H1 (cell line): ENCODE measurements at regions not wholly inside any gene's neighbourhood (a gene's known extent, or its start where the extent isn't known, plus 50 kb on each side); places are given as distances from the start of the nearest gene placed in this dataset.

Experiments used
- CTCF ChIA-PET: fragments of 300-600 bp; sonication (Branson Sonifier 250); formaldehyde crosslinking; loops from one replicate; lab custom pipeline; 2021; ENCODE audit not compliant: partially characterized antibody; lab: Charles Lee
- POLR2A ChIA-PET: fragments of 300-600 bp; sonication (Branson Sonifier 250); formaldehyde crosslinking; loops from one replicate; lab custom pipeline; 2021; ENCODE audit warnings: inconsistent platforms; ENCODE audit not compliant: partially characterized antibody; lab: Charles Lee
- DNase-seq, 2 experiments: peaks; one replicate each; pipeline versions ENCODE4 v3.0.0 to v3.0.0-alpha.2; 2010 to 2022; ENCODE audit warnings: low spot score in 2 of 2, low read depth in 1 of 2, mixed read lengths in 1 of 2
- FAIRE-seq: peaks from 2 replicates; lab custom pipeline; 2011; peaks lifted over from hg19 to GRCh38; lab: Jason Lieb, UNC
- H2AFZ ChIP-seq: 2 replicates; pipeline ENCODE4 v1.8.1; 2012; ENCODE audit warnings: low read length, inconsistent platforms
- H2AK5ac ChIP-seq: 2 replicates; pipeline ENCODE4 v1.6.1; 2013; ENCODE audit warnings: low read depth, low read length
- H2BK120ac ChIP-seq: replicated peaks from 2 replicates; pipeline ENCODE3; 2013; ENCODE audit warnings: low read depth, low read length, inconsistent platforms
- H2BK12ac ChIP-seq: 2 replicates; pipeline ENCODE4 v1.6.1; 2013; ENCODE audit warnings: low read depth, low read length
- H2BK15ac ChIP-seq: 2 replicates; pipeline ENCODE4 v1.6.1; 2013; ENCODE audit warnings: low read length
- H2BK20ac ChIP-seq: 2 replicates; pipeline ENCODE4 v1.6.1; 2013; ENCODE audit warnings: low read length
- H2BK5ac ChIP-seq: 2 replicates; pipeline ENCODE4 v1.6.1; 2013; ENCODE audit warnings: low read depth, low read length
- H3K14ac ChIP-seq: 2 replicates; pipeline ENCODE4 v1.6.1; 2013; ENCODE audit warnings: inconsistent platforms; ENCODE audit not compliant: insufficient read length
- H3K18ac ChIP-seq: 2 replicates; pipeline ENCODE4 v1.6.1; 2013; ENCODE audit warnings: low read length; ENCODE audit errors: extremely low read depth
- H3K23ac ChIP-seq: 2 replicates; pipeline ENCODE4 v1.6.1; 2013; ENCODE audit warnings: inconsistent platforms; ENCODE audit not compliant: insufficient read length
- H3K23me2 ChIP-seq: 2 replicates; pipeline ENCODE4 v1.6.1; 2013; ENCODE audit warnings: low read depth, low read length
- H3K27ac ChIP-seq: 2 replicates; pipeline ENCODE4 v1.6.1; 2011; ENCODE audit warnings: low read depth, low read length, inconsistent platforms
- H3K27me3 ChIP-seq, 4 experiments: replicated peaks in 1 of 4; 1 replicate in 1 of 4; 2 replicates in 3 of 4; pipeline versions ENCODE4 v1.6.1 to v1.8.1; 2011 to 2013; ENCODE audit warnings: low read length in 3 of 4, mild to moderate bottlenecking in 3 of 4, inconsistent platforms in 2 of 4, mixed read lengths in 2 of 4, moderate library complexity in 1 of 4; ENCODE audit not compliant: control insufficient read depth in 3 of 4, insufficient read depth in 3 of 4; ENCODE audit errors: extremely low read depth in 1 of 4
- H3K36me3 ChIP-seq, 4 experiments: 2 replicates each; pipeline versions ENCODE4 v1.6.1 to v1.8.1; 2011 to 2013; ENCODE audit warnings: mild to moderate bottlenecking in 4 of 4, low read length in 3 of 4, moderate library complexity in 2 of 4, control low read depth in 1 of 4, inconsistent platforms in 1 of 4; ENCODE audit not compliant: insufficient read depth in 4 of 4, control insufficient read depth in 2 of 4
- H3K4ac ChIP-seq: replicated peaks from 2 replicates; pipeline ENCODE3; 2013; ENCODE audit warnings: low read length, low read depth, mixed read lengths, inconsistent platforms; ENCODE audit not compliant: insufficient read length
- H3K4me1 ChIP-seq, 4 experiments: replicated peaks in 1 of 4; 1 replicate in 1 of 4; 2 replicates in 3 of 4; pipeline versions ENCODE4 v1.6.1 to v1.8.1; 2011 to 2013; ENCODE audit warnings: low read length in 3 of 4, inconsistent platforms in 2 of 4, mixed read lengths in 1 of 4; ENCODE audit not compliant: insufficient read depth in 4 of 4, control insufficient read depth in 3 of 4
- H3K4me2 ChIP-seq, 2 experiments: 2 replicates each; pipeline versions ENCODE4 v1.6.1 to v1.8.1; 2011 to 2013; ENCODE audit warnings: low read depth in 2 of 2, low read length in 2 of 2, control low read depth in 1 of 2, inconsistent platforms in 1 of 2, mild to moderate bottlenecking in 1 of 2; ENCODE audit not compliant: insufficient read depth in 1 of 2
- H3K4me3 ChIP-seq, 4 experiments: fragments of 200-600, 300-600 bp in 1 of 4; sonication (generic), shearing (Covaris generic), sonication (Bioruptor Twin) in 1 of 4; 2 replicates each; pipeline versions ENCODE4 v1.5.1 to v1.8.1; 2011 to 2016; ENCODE audit warnings: low read length in 4 of 4, low read depth in 3 of 4, control low read depth in 2 of 4, inconsistent platforms in 2 of 4, mild to moderate bottlenecking in 2 of 4, mixed read lengths in 1 of 4, moderate library complexity in 1 of 4; ENCODE audit not compliant: insufficient read depth in 2 of 4; ENCODE audit errors: extremely low read depth in 1 of 4
- H3K56ac ChIP-seq: replicated peaks from 2 replicates; pipeline ENCODE3; 2013; ENCODE audit warnings: low read depth, mild to moderate bottlenecking, mixed read lengths, low read length, inconsistent platforms; ENCODE audit not compliant: insufficient read length
- H3K79me1 ChIP-seq: 2 replicates; pipeline ENCODE4 v1.6.1; 2013; ENCODE audit warnings: low read depth, low read length, control low read depth
- H3K79me2 ChIP-seq, 2 experiments: 2 replicates each; pipeline versions ENCODE4 v1.6.1 to v1.8.1; 2012 to 2013; ENCODE audit warnings: low read length in 2 of 2, mild to moderate bottlenecking in 2 of 2, inconsistent platforms in 1 of 2; ENCODE audit not compliant: insufficient read depth in 2 of 2, control insufficient read depth in 1 of 2
- H3K9ac ChIP-seq, 4 experiments: replicated peaks in 1 of 4; 1 replicate in 1 of 4; 2 replicates in 3 of 4; pipeline versions ENCODE4 v1.6.1 to v1.8.1; 2011 to 2013; ENCODE audit warnings: low read depth in 3 of 4, low read length in 3 of 4, control low read depth in 2 of 4, mild to moderate bottlenecking in 2 of 4, moderate library complexity in 2 of 4, inconsistent platforms in 1 of 4; ENCODE audit errors: extremely low read depth in 1 of 4
- H3K9me3 ChIP-seq, 2 experiments: 2 replicates each; pipeline versions ENCODE4 v1.6.1 to v1.8.1; 2012 to 2013; ENCODE audit warnings: mild to moderate bottlenecking in 2 of 2, moderate library complexity in 2 of 2, control low read depth in 1 of 2, inconsistent platforms in 1 of 2, low read depth in 1 of 2, low read length in 1 of 2, mixed read lengths in 1 of 2; ENCODE audit not compliant: insufficient read depth in 2 of 2
- H4K20me1 ChIP-seq, 2 experiments: replicated peaks in 1 of 2; 2 replicates each; pipeline versions ENCODE3 to v1.8.1; 2011 to 2013; ENCODE audit warnings: inconsistent platforms in 2 of 2, low read length in 2 of 2, mild to moderate bottlenecking in 1 of 2; ENCODE audit not compliant: insufficient read depth in 2 of 2, control insufficient read depth in 1 of 2
- H4K5ac ChIP-seq: 2 replicates; pipeline ENCODE4 v1.6.1; 2013; ENCODE audit warnings: low read length, low read depth, mixed read lengths, inconsistent platforms; ENCODE audit not compliant: insufficient read length
- H4K8ac ChIP-seq: 2 replicates; pipeline ENCODE4 v1.8.0; 2013; ENCODE audit warnings: mild to moderate bottlenecking, moderate library complexity, low read length, inconsistent platforms; ENCODE audit not compliant: insufficient read depth; ENCODE audit errors: extremely low read depth
- H4K91ac ChIP-seq: replicated peaks from 2 replicates; pipeline ENCODE3; 2013; ENCODE audit warnings: low read length, mixed read lengths, inconsistent platforms; ENCODE audit not compliant: insufficient read length
- BRCA1 ChIP-seq: IDR thresholded peaks from 2 replicates; pipeline ENCODE4 v1.6.1; 2012; ENCODE audit warnings: low read depth, low read length, improper control_type of control experiment
- EP300 ChIP-seq, 2 experiments: IDR thresholded peaks; 1 replicate in 1 of 2; 2 replicates in 1 of 2; pipeline ENCODE4 v1.6.1; 2011 to 2012; ENCODE audit warnings: low read depth in 2 of 2, low read length in 2 of 2, mild to moderate bottlenecking in 2 of 2, borderline replicate concordance in 1 of 2, inconsistent platforms in 1 of 2, moderate library complexity in 1 of 2
- KDM1A ChIP-seq: fragments of 200-600, 300-600 bp; sonication (generic); IDR thresholded peaks from 2 replicates; pipeline ENCODE4 v1.7.1; 2016; ENCODE audit warnings: mild to moderate bottlenecking, low read length, borderline replicate concordance
- MAFK ChIP-seq: IDR thresholded peaks from 2 replicates; pipeline ENCODE4 v1.6.1; 2012; ENCODE audit warnings: low read depth, mild to moderate bottlenecking, improper control_type of control experiment, low read length
- PHF8 ChIP-seq: fragments of 200-600 bp; sonication (generic); conservative IDR thresholded peaks from 2 replicates; pipeline ENCODE4 v1.7.1; 2012; ENCODE audit warnings: low read depth, mild to moderate bottlenecking, inconsistent platforms, low read length, moderate library complexity
- RNF2 ChIP-seq: fragments of 200-900, 300-1000 bp; sonication (generic); IDR thresholded peaks from 2 replicates; pipeline ENCODE4 v1.7.1; 2016; ENCODE audit warnings: borderline replicate concordance, low read depth, mild to moderate bottlenecking, antibody characterized with exemption, low read length; ENCODE audit not compliant: poor library complexity, severe bottlenecking; ENCODE audit errors: missing control alignments
- WGBS, 2 experiments: shearing (Covaris generic) in 1 of 2; methylation state at CpG; one replicate each; pipeline versions ENCODE4 v1.1.6 to v1.1.7; 2013 to 2015; ENCODE audit warnings: low lambda C conversion rate in 2 of 2, mixed read lengths in 2 of 2, inconsistent platforms in 1 of 2, low coverage in 1 of 2, missing lambda C conversion rate in 1 of 2; ENCODE audit not compliant: insufficient replicate concordance in 2 of 2, insufficient coverage in 1 of 2, insufficient read length in 1 of 2; ENCODE audit errors: extremely low coverage in 1 of 2, missing lambda C conversion rate in 1 of 2; 5-methylcytosine and 5-hydroxymethylcytosine counted together

DNA sequence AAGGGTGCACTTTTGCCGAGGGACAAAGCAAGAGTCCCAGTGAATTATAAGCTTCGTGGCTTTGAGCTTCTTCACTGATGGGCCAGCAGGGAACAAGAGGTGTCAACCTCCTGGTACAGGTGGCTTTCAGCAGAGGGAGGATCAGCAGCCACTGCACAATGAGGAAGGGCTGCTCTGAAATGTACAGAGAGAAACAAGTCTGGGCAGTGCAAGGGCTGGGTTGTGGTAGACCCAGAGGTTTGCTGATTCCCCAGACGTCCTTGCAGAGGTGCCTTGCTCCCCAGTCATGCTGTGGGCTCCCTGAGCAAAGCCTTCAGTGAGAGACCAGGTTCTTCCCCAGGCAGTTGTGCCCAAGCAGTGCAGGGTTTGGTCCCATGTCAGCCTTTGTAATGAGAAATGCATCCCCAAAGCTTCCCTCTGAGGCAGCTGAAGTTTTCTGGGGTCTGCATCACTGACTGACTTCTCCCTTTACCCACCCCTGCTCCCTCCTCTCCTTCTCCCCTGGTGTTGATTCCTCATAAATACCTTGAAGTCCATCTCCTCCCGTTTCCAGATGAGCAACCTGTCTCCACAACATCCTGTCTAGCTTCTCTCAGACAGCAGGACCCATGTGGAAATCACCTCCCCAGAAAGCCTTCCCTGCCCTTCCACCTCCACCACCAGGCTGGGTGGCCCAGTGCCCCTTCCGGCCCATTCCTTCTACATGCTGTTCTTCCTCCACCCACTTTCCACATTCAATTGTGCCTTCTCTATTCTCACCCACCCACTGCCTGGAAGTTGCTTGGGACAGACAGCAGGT is 599.6 kb upstream of the ADAMTS16 start:
- no peak overlapping the region for H3K23ac ChIP-seq
- DNase-seq (no peak), FAIRE-seq (no peak)
- no peak overlapping the region for H4K5ac ChIP-seq
- H3K18ac ChIP-seq = no peak overlapping the region
- no peaks in the 10 kb centered on the region for H3K36me3 ChIP-seq
- no peak overlapping the region for H2BK15ac ChIP-seq
- no peak for TF ChIP-seq KDM1A
- TF ChIP-seq RNF2 = no peak
- TF ChIP-seq BRCA1 = no peak
- no peak for TF ChIP-seq MAFK
- no peak for TF ChIP-seq PHF8
- TF ChIP-seq EP300 (IDR thresholded peaks at IDR 0.05; ENCODE audit: borderline replicate concordance in 1 of 2, low read depth in 2 of 2, low read length in 2 of 2) = no peak
- no peak overlapping the region for H3K4me2 ChIP-seq
- ChIA-PET CTCF (no interaction called here), POLR2A (no interaction called here)
- H2BK12ac ChIP-seq = no peak overlapping the region
- peaks cover 0 to 7% (median 2%) of the 10 kb centered on the region in 4 experiments; a peak in 2 of 7 replicates for H3K4me1 ChIP-seq
- no peaks in the 10 kb centered on the region for H3K23me2 ChIP-seq
- WGBS, 2 experiments = 92% methylated on average over 5 of the region's 5 CpGs; no CpG with 5 or more reads in 1 of the 2 experiments
- H3K4me3 ChIP-seq = no peak overlapping the region
- H3K79me1 ChIP-seq = no peaks in the 10 kb centered on the region
- H2BK5ac ChIP-seq = no peak overlapping the region
- H3K79me2 ChIP-seq = no peaks in the 10 kb centered on the region
- no peaks in the 10 kb centered on the region for H3K9me3 ChIP-seq
- no peaks in the 10 kb centered on the region for H4K20me1 ChIP-seq
- no peak overlapping the region for H3K56ac ChIP-seq
- H3K27ac ChIP-seq = no peak overlapping the region
- H4K91ac ChIP-seq = no peak overlapping the region
- no peak overlapping the region for H4K8ac ChIP-seq
- H2BK20ac ChIP-seq = no peak overlapping the region
- H3K4ac ChIP-seq = no peak overlapping the region
- no peak overlapping the region for H2AFZ ChIP-seq
- H3K9ac ChIP-seq = no peak overlapping the region
- no peak overlapping the region for H3K14ac ChIP-seq
- no peak overlapping the region for H2AK5ac ChIP-seq
- no peaks in the 10 kb centered on the region for H3K27me3 ChIP-seq
- no peak overlapping the region for H2BK120ac ChIP-seq
